LHCN-M2 (cell line): ENCODE measurements at regions not wholly inside any gene's neighbourhood (a gene's known extent, or its start where the extent isn't known, plus 50 kb on each side); places are given as distances from the start of the nearest gene placed in this dataset.
"Not testable (repeated sequence)": the region's sequence is repeated elsewhere in the genome, so short reads cannot be mapped to it uniquely, and the experiment has no call there.

ENCODE experiments used
- DNase-seq: peaks from one replicate; pipeline ENCODE4 v3.0.0-alpha.2; 2012; ENCODE audit warnings: low read depth

DNA sequence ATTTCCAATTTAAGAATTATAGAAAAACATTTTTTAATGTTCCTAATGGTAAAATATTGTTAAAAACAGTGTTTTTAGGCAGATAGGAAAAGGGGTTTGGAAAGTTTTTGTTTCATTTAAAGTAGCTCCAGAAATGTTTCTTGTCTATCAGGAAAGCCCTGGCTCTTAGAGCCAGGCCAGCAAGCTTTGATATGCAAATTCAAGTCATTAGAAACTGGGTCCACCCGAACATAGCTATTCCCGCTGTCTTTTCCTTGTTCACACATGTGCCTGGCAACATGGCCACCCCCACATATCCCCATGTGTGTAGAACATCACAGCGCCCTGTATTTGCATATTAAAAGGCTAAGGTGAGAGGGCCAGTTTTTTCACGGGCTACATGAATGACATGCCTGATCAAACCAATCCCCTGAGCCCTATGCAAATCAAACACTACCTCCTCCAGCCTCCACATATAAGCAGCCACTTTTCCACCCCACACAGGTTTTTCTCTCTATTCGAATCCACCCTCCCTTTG, 925.3 kb upstream of the CDH10 start:
- DNase-seq = no peak

DNA sequence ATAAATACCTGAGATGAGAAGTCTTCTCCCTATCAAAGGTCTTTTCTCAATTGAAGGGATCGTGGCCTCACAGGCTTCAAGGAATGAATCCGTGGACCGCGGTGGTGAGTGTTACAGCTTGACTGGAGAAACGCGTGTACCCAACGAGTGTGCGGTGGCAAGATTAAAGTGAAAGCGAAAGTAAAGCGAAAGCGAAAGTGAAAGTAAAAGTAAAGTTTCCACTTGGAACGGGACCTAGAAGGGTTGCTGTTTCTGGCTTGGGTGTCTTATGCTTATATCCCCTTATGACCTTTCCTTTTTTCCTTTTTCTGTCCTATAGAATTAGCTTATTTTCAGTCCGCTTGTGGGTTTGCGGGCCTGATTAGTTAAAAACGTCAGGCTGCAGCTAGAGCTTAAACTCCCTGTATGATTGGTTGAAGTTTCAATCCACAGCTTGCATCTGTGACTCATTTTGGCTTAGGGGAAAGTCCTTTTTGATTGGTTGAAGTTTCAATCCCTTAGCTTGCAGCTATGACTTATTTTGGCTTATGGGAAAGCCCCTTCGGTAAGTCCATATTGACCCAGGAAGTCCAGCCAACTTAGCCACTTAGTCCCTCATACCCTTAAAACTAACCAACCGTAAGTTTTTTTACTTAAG, 924.3 kb upstream of the CDH10 start:
- no peak for DNase-seq

DNA sequence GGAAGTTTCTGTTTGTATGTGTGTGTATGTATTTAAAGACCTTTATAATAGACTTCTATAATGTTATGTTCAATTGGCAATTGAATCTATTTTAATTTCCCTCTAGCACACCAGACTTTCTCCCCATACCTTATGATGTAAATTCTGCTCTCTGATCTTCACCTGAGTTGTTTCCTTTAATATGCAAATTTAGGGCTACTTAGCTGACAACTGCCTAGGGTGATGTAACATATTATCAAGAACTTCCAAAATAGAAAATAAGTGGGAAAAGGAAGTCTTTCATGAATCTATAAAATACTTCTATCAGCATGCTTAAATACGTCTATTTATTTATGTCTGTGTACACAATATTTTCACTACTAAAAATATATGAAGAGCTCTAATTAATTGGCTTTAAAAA, 923.5 kb upstream of the CDH10 start:
- no peak for DNase-seq

DNA sequence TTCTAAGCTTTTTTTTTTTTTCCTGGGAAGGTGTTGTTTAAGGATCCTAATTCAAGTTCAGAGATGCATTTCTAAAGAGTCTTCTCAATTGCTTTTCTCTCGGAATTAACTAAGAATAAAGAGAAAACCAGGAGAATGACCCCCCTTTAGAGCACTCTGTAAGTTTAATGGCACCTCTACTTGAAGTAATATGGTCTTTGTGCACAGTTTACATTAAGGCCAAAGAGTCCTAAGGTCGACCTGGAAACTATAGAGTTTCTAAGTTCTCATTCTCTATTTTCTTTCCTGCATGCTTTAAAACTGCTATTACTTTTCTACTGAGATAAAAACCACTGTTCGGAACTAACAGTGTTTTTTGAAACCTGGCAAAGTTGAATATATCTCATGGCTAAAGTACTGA, 923.1 kb upstream of the CDH10 start:
- no peak for DNase-seq

DNA sequence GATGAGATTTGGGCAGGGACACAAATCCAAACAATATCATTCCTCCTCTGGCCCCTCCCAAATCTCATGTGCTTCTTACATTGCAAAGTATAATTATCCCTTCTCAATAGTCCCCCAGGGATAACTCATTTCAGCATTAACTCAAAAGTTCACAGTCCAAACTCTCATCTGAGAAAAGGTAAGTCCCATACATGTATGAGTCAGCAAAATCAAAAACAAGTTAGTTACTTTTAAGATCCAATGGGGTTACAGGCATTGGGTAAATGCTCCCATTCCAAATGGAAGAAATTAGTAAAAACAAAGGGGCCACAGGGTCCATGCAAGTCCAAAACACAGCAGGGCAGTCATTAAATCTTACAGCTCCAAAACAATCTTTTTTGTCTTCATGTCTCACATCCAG, 917.9 kb upstream of the CDH10 start:
- no peak for DNase-seq

DNA sequence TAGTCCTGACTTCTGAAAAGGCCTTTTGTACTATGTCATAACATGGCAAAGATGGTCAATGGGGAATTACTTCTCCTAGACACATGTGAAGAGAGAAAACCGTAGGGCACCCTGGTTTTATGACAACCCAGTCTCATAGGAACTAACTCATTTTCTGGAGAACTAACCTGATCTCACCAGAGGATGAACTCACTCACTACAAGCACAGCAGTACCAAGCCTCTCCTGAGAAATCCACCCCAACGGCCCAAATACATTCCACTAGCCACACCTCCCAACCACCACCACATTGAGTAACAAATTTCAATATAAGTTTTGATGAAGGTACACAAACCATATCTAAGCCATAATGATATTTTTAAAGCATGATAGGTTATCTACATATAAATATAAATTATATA, 909.3 kb upstream of the CDH10 start:
- no peak for DNase-seq

DNA sequence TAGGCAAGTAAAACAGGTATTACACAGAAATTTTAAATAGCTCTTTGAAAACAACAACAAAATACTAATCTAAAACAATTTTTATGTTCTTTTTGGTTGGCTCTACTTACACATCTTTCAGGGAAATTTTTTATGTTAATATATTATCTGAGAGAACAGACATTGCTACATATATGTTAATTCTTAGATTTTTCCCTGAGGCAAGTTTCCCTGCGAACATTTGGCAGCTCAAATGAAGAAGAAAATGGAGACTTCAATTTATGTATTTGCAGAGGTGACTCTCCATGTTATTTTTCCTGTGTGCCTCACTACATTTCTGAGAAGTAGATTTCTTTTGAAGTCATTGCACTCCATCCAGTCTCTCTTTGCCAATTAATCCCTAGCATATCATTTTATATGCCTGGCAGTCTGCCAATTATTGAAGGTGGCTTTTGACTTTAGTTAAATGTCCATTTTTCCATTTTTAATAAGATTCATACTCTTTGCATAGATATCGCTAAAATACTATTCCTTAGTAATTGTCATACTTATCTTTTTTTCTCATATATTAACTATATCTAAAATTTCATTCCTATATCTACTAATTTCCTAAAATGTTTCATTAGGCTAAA, 908.2 kb upstream of the CDH10 start:
- no peak for DNase-seq

DNA sequence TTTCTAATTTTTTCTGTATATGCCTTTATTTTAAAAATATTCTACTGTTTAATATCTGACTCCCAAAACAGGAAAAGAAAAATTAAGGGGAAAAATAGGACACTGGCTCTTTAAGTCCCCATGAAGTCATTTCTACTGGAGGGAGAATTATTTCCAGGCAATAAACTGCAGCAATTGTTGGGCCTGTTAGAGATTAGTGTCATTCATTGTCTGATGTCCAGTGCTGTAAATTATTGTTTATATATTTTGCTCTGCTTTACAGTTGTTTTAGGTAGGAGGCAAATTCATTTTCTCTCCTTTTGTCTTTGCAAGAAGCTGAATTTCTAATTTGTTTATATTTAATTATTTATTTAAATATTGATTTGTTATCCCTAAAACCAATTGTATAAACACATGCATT, 906.0 kb upstream of the CDH10 start:
- DNase-seq = no peak

DNA sequence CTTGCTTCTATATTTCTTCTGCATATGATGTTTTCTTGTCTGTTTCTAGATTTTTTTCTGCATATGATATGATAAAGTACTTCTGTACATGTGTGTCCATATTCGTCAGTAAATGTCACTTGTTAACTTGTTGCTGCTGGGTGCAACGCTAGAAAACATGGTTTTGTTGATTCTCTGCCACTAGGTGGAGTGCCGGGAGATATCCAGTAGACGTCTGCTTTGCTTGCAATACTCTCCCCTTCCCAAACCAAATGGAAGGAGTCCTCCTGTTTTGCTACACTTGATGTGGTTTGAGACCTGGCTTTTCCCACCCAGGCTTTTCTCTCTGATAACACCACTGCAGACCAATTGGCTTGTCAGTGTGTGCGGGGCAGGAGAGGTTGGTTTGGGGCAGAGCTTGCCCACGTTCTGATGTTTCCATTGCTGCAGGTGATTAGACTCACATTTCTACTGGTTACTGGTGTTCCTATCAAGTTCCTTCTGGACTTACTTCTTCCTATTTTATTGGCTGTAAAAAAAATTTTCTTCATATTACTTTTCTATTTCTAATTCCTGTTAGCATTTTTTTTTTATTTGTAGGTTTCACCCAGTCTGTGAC, 900.0 kb upstream of the CDH10 start:
- DNase-seq = peak; percentile 28

DNA sequence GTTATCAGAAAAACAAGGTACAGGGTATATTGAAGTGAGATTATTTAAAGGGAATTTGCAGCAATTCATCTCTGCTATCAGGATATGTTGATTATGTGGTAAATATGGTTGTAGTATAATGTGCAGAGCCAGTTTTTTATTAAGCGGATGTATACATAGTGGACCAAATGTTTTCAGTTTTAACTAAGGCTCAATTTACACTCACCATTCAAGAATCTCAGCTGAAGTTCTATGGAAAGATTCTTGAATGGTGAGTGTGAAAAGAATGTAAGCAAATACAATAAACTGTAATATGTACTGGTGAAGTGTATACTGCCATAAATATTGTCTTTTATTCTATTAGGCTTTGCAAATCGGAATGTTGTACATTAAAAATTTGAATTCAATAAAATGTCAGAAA, 895.9 kb upstream of the CDH10 start:
- DNase-seq = no peak

DNA sequence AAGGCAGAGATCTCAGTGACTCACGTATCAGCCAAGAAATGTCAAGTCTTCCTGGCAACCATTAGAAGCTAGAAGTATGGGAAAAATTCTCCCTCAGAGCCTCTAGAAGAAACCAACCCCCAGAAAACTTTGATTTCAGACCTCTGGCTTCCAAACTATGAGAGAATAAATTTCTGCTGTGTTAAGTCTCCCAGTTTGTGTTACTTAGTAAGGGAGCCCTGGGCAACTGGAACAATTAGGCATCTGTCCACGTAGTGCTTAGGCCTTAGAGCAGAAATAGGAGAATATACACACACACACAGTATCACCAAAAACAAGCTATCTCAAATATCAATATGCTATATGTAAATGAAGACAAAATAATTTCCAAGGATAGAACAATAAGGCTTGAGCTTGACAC, 894.8 kb upstream of the CDH10 start:
- peak; percentile 12 for DNase-seq

DNA sequence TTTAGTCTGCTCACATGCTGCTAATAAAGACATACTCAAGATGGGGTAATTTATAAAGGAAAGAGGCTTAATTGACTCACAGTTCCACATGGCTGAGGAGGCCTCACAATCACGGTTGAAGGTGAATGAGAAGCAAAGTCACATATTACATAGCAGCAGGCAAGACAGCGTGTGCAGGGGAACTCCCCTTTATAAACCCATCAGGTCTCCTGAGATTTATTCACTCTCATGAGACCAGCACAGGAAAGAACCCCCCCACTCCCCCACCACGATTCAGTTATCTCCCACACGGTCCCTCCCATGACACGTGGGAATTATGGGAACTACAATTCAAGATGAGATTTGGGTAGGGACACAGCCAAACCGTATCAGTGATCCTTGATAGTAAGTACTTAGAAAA, 891.7 kb upstream of the CDH10 start:
- DNase-seq = not testable (repeated sequence)

DNA sequence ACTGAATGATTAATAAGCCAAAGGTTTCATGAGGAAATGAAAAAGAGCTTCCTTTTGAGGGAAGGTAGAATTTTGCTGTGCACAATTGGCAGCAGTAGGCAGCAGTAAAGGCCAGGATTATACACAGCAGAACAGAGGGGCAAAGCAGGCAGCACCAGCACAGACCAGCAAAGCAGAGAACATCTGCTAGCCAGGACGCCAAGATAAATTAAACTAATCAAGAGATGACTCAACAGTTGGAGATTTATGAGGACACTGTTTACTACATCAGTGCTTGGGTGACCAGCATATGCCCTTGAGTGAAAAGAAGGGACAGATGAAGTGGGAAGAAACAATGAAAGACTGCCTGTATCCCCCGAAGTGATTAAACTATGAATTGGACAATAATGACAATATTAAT, 871.4 kb upstream of the CDH10 start:
- DNase-seq = peak; percentile 33

DNA sequence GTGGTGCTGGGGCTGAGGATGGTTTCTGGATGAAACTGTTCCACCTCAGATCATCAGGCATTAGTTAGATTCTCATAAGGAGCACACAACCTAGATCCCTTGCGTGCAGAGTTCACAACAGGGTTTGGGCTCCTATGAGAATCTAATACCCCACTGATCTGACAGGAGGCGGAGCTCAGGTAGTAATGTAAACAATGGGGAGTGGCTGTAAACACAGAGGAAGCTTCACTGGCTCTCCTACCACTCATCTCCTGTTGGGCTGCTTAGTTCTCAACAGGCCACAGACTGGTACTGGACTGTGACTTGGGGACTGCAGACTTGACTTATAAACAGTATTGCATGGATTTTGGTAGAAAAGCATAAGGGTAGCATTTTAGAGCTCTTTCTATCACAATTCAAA, 870.7 kb upstream of the CDH10 start:
- no peak for DNase-seq

DNA sequence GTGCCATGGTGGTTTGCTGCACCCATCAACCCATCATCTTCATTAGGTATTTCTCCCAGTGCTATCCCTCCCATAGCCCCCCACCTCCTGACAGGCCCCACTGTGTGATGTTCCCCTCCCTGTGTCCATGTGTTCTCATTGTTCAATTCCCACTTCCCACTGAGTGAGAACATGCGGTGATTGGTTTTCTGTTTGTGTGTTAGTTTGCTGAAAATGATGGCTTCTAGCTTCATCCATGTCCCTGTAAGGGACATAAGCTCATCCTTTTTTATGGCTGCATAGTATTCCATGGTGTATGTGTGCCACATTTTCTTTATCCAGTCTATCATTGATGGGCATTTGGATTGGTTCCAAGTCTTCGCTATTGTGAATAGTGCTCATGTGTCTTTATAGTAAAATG, 865.9 kb upstream of the CDH10 start:
- not testable (repeated sequence) for DNase-seq

DNA sequence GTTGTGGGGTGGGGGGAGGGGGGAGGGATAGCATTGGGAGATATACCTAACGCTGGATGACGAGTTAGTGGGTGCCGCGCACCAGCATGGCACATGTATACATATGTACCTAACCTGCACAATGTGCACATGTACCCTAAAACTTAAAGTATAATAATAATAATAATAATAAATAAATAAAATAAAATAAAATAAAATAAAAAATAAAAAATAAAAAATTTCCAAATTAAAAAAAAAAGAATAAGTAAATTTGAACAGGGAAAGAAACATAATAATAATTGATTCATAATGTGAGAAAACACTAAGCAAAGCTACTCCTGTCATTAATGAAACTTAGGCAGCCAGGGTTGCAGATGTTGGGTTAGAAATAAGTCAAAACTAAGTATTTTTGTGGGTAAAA, 863.2 kb upstream of the CDH10 start:
- DNase-seq = not testable (repeated sequence)

DNA sequence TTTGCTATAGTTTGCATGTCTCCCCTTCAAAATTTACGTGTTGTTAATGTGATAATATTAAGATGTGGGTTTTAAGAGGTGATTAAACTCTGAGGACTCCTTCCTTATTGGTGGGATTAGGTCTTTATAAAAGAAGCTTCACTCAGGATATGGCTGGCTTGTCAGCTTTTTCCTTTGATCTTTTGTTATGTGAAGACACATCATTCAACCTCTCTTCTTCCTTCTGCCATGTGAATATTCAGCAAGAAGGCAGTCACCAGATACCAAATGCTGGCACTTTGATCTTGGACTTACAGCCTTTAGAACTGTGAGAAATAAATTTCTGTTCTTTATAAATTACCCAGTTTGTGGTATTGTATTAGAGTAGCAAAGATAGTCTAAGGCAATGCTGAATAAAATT, 855.9 kb upstream of the CDH10 start:
- DNase-seq = no peak

DNA sequence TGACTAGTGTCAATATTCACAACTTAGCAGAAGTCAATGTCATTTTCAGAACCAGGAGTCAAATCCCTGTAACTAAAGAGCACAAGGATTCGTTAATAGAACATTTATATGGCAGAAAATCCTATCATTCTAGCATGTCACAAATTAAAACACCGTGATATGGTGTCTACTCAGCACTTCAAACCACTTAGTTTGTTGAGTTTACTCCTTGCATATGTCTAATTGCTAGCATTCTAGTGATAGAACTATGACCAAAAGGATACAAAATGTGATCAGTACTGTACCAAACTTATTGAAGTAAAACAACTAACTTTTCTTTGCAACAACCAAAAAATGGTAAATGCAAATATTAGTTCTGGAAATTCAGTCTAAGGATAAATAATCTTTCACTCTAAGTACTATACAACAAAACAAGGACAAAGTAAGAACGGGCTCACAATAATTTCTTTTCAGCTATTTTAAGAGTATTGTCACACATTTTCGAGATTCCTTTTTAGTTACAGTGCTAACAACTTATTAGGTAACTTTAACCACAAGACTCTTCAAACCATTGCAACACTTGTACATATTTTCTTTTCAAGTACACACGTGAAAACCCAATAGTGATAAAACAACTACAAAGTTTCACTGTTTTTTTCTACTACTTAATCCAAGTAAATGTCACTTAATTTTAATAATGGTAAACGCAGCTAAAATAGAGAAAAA, 845.2 kb upstream of the CDH10 start:
- peak; percentile 66 for DNase-seq

DNA sequence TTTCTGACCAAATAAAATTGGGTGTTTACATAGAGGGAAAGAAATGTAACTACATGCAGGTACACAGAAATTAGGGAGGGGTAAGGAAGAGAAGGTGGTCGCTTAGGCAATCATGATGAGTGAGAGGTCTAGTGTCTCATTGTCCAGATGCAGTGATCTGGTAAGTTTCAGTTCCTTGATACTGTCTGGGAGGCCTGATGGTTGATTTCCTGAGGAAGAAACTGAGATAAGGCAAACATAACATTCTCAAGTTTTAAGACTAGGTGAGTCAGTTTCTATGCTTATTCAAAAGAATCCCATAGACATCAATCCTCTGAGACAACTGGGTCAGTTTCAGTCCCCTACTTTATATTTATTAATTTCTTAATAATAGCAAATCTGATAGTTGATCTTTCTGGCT, 843.3 kb upstream of the CDH10 start:
- DNase-seq = no peak

DNA sequence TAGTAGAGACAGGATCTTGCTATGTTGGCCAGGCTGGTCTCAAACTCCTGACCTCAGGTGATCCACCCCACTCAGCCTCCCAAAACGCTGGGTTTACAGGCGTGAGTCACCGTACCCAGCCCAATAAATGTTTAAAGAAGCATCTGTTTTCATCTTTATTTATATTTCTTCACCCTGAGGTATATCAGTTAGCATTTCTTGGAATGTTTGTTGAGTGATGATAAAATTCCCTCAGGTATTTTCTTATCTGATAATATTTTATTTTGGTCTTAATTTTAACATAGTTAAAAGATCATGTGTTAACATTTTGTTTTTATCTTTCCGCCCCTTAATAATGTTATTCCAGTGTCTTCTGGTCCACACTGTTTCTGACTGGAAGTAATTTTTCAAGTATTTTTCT, 839.6 kb upstream of the CDH10 start:
- no peak for DNase-seq

DNA sequence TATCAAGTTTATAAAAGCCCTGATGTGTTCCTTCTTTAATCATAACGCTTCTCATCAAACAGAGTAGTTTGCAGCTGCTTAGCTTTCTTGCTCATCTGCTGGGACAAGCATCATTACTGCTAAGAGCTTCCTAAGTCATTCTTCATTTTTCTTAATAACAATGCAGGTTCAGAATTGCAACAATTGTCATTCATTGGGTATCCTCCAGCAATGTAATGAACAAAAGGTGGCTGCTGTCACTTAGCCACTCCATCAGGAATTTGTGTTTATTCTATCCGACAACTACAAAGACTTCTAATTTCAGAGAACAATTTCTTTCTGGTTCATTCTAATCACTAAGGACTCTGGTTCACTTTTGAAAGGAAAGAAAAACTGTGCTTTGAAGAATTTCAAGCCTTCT, 836.7 kb upstream of the CDH10 start:
- no peak for DNase-seq

DNA sequence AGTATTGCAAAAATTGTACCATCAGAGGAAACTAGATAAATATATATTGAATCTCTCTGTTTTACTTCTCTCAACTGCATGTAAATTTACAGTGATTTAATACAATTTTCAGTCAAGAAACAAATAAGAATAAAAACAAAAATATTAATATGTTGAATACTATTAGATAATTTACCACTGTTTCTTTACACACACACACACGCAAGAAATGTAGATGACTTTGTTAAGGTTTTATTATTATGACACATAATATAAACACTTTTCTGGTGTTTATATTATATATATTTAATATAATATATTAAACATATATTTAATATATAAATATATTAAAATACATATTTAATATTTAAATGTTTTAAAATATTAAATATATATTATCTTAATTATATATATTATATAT, 814.3 kb upstream of the CDH10 start:
- no peak for DNase-seq

DNA sequence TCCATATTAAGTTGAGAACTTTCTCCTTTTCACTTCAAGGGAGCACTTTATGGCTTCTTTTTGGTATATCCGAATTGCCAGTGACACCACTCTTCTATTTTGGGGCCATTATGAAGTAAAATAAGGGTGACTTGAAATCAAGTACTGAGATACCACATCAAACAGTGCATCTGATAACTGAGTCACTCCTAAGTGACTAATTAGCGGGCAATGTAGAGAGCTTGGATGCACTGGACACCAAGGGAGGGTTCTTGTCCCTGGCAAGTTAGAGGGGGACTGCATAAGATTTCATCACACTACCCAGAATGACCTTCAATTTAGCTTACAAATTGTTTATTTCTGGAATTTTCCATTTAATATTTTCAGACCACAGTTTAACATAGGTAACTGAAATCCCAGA, 813.9 kb upstream of the CDH10 start:
- peak; percentile 42 for DNase-seq
